HepG2 (cell line): ENCODE measurements at regions not wholly inside any gene's neighbourhood (a gene's known extent, or its start where the extent isn't known, plus 50 kb on each side); places are given as distances from the start of the nearest gene placed in this dataset.

Experiments
- ATAC-seq: fragments of 200-7000 bp; cut with Tn5 transposase; 3 replicates; pipeline ENCODE4 v1.9.1; 2020; ENCODE audit warnings: mild to moderate bottlenecking, moderate library complexity
- BruUV-seq: library from RNA; stranded (reverse); fragments of 400-500 nt; replicated peaks from 2 replicates; lab custom pipeline; 2021; lab: Mats Ljungman, UMichigan
- CTCF ChIA-PET: fragments of 300-600 bp; formaldehyde crosslinking; extraction: SDS; loops from one replicate; lab custom pipeline; 2021; ENCODE audit warnings: low total read pairs, inconsistent platforms, low intra/inter-chr PET ratio; lab: Yijun Ruan, JAX
- POLR2A ChIA-PET: fragments of 350-600 bp; sonication (Branson Sonifier 250); formaldehyde crosslinking; loops from one replicate; lab custom pipeline; 2020; ENCODE audit warnings: antibody characterized with exemption, inconsistent platforms; lab: Yijun Ruan, JAX
- DNase-seq: peaks from one replicate; pipeline ENCODE4 v3.0.0-alpha.2; 2015; ENCODE audit warnings: low spot score
- FAIRE-seq: peaks from 3 replicates; lab custom pipeline; 2011; peaks lifted over from hg19 to GRCh38; lab: Jason Lieb, UNC
- H2AFZ ChIP-seq: one replicate; pipeline ENCODE4 v1.6.1; 2011; ENCODE audit warnings: low read length, inconsistent platforms
- H3K27ac ChIP-seq: fragments of 300-600 bp; 3 replicates; pipeline ENCODE4 v1.8.0; 2011; ENCODE audit warnings: mixed run types, mild to moderate bottlenecking, mixed read lengths, low read length, inconsistent platforms; ENCODE audit not compliant: insufficient read depth; ENCODE audit errors: extremely low read length
- H3K27me3 ChIP-seq, 2 experiments: fragments of 200-600 bp in 1 of 2; 2 replicates in 1 of 2; 3 replicates in 1 of 2; pipeline versions ENCODE4 v1.6.0 to v1.8.0; 2011; ENCODE audit warnings: low read length in 2 of 2, mild to moderate bottlenecking in 2 of 2, moderate library complexity in 2 of 2, inconsistent platforms in 1 of 2; ENCODE audit not compliant: insufficient read depth in 2 of 2, control insufficient read depth in 1 of 2
- H3K36me3 ChIP-seq, 2 experiments: fragments of 200-600 bp in 1 of 2; replicated peaks in 1 of 2; 2 replicates in 1 of 2; 3 replicates in 1 of 2; pipeline versions ENCODE4 v1.5.1 to v1.8.0; 2011; ENCODE audit warnings: low read length in 2 of 2, inconsistent platforms in 1 of 2; ENCODE audit not compliant: insufficient read depth in 2 of 2, control insufficient read depth in 1 of 2
- H3K4me1 ChIP-seq: 2 replicates; pipeline ENCODE4 v1.5.1; 2012; ENCODE audit warnings: low read length, inconsistent platforms; ENCODE audit not compliant: insufficient read depth
- H3K4me2 ChIP-seq: 2 replicates; pipeline ENCODE4 v1.6.0; 2011; ENCODE audit warnings: low read depth, low read length, inconsistent platforms
- H3K4me3 ChIP-seq, 3 experiments: fragments of 200-600 bp in 1 of 3; sonication (generic), shearing (Covaris generic) in 1 of 3; replicated peaks in 1 of 3; 2 replicates each; pipeline ENCODE4 v1.5.1; 2011 to 2016; ENCODE audit warnings: low read length in 3 of 3, inconsistent platforms in 2 of 3, low read depth in 2 of 3, mild to moderate bottlenecking in 2 of 3, control low read depth in 1 of 3, mixed read lengths in 1 of 3; ENCODE audit not compliant: insufficient read depth in 1 of 3
- H3K79me2 ChIP-seq: one replicate; pipeline ENCODE4 v1.6.1; 2011; ENCODE audit warnings: low read length, inconsistent platforms; ENCODE audit not compliant: insufficient read depth
- H3K9ac ChIP-seq: 2 replicates; pipeline ENCODE4 v1.6.0; 2011; ENCODE audit warnings: mild to moderate bottlenecking, low read depth, low read length, inconsistent platforms; ENCODE audit not compliant: insufficient read depth
- H3K9me3 ChIP-seq: 2 replicates; pipeline ENCODE4 v1.5.1; 2012; ENCODE audit warnings: mild to moderate bottlenecking, low read length
- H4K20me1 ChIP-seq: 2 replicates; pipeline ENCODE4 v1.6.0; 2011; ENCODE audit warnings: inconsistent platforms, mild to moderate bottlenecking, low read length, moderate library complexity; ENCODE audit not compliant: insufficient read depth
- AGO2 ChIP-seq: fragments of 200-400 bp; formaldehyde crosslinking; optimal IDR thresholded peaks from 2 replicates; pipeline ENCODE3; 2017; ENCODE audit warnings: mild to moderate bottlenecking, low read depth, low read length, moderate library complexity
- BCLAF1 ChIP-seq: fragments of 450-650 bp; IDR thresholded peaks from 2 replicates; pipeline ENCODE4 v1.6.1; 2017; ENCODE audit warnings: mild to moderate bottlenecking
- DMAP1 ChIP-seq: IDR thresholded peaks from 2 replicates; pipeline ENCODE4 v1.6.1; 2016
- KDM6A ChIP-seq: IDR thresholded peaks from 2 replicates; pipeline ENCODE4 v1.6.1; 2016; ENCODE audit warnings: low read depth
- MAF1 ChIP-seq: sonication (generic); formaldehyde crosslinking; IDR thresholded peaks from 2 replicates; pipeline ENCODE4 v1.5.0; 2020; ENCODE audit warnings: missing genetic modification reagents, borderline replicate concordance
- PBX2 ChIP-seq: IDR thresholded peaks from 2 replicates; pipeline ENCODE4 v1.6.1; 2016; ENCODE audit warnings: control low read depth
- TBX2 ChIP-seq: sonication (generic); formaldehyde crosslinking; IDR thresholded peaks from 2 replicates; pipeline ENCODE4 v1.5.0; 2020; ENCODE audit warnings: missing genetic modification reagents, mild to moderate bottlenecking, borderline replicate concordance
- TBX3 ChIP-seq: fragments of 450-650 bp; IDR thresholded peaks from 2 replicates; pipeline ENCODE4 v1.6.1; 2017; ENCODE audit warnings: antibody characterized with exemption, mild to moderate bottlenecking, inconsistent platforms, borderline replicate concordance
- ZNF7 ChIP-seq: IDR thresholded peaks from 2 replicates; pipeline ENCODE4 v1.6.1; 2016; ENCODE audit warnings: missing biosample characterization, missing genetic modification reagents
- ZNF747 ChIP-seq: sonication (generic); formaldehyde crosslinking; IDR thresholded peaks from 2 replicates; pipeline ENCODE4 v1.8.1; 2023; ENCODE audit warnings: missing genetic modification reagents, mild to moderate bottlenecking, borderline replicate concordance
- WGBS: methylation state at CpG from one replicate; pipeline ENCODE4 v1.1.6; 2017; ENCODE audit warnings: low lambda C conversion rate; 5-methylcytosine and 5-hydroxymethylcytosine counted together
- in situ Hi-C: cut with HindIII; loops from 2 replicates; pipeline ENCODE4 v1.10.0; 2017; ENCODE audit warnings: low pct_unique_long_range_greater_than_20kb; ENCODE audit not compliant: extremely low pct_ligation_motif_present
- intact Hi-C: fragments of 100-400 bp; cut with micrococcal nuclease; formaldehyde crosslinking; loops from one replicate; pipeline ENCODE4 v1.10.0; 2022; ENCODE audit not compliant: unreplicated experiment
- TF ChIP-seq, protein P1 (sequence below): sonication (generic); formaldehyde crosslinking; IDR thresholded peaks from 2 replicates; pipeline ENCODE4 v1.5.1; 2020; ENCODE audit warnings: mild to moderate bottlenecking, moderate library complexity, missing genetic modification reagents

DNA sequence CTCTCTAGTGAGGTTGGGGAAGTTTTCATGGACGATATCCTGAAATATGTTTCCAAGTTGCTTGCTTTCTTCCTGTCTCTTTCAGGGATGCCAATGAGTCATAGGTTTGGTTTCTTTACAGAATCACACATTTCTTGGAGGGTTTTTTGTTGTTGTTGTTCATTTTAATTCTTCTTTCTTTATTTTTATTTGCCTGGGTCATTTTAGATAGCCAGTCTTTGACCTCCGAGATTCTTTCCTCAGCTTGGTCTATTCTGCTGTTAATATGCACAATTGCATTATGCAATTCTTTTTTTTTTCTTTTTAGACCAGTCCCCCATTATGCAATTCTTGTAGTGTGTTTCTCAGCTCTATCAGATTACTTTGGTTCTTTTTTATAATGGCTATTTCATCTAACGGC is 338.9 kb downstream of the AEBP2 start:
- no peak for FAIRE-seq
- DNase-seq, result no peak
- POLR2A ChIA-PET, result no interaction called here
- H3K4me2 ChIP-seq, result no peak overlapping the region
- H3K36me3 ChIP-seq, result no peaks in the 10 kb centered on the region
- CTCF ChIA-PET, result no interaction called here
- intact Hi-C loops, result no loop called here
- H3K4me3 ChIP-seq, result no peak overlapping the region
- no TSS peak for BruUV-seq
- no peak for ATAC-seq
- no peaks in the 10 kb centered on the region for H3K79me2 ChIP-seq
- 1% methylated on average over 3 of the region's 3 CpGs for WGBS
- no peak for TF ChIP-seq ZNF747 (CRISPR knock-in tag)
- TF ChIP-seq BCLAF1, result no peak
- TF ChIP-seq DMAP1 (CRISPR knock-in tag), result no peak
- TF ChIP-seq KDM6A (CRISPR knock-in tag), result no peak
- TF ChIP-seq, all 625 proteins: peak for 0
- H3K4me1 ChIP-seq, result no peaks in the 10 kb centered on the region
- H3K27me3 ChIP-seq, result no peaks in the 10 kb centered on the region
- no peak overlapping the region for H3K9ac ChIP-seq
- in situ Hi-C loops, result no loop called here
- no peak overlapping the region for H3K27ac ChIP-seq
- no peaks in the 10 kb centered on the region for H3K9me3 ChIP-seq
- H2AFZ ChIP-seq, result no peak overlapping the region
- H4K20me1 ChIP-seq, result no peaks in the 10 kb centered on the region

- ATAC-seq, result no peak
- Histone ChIP-seq H4K20me1 (no peaks in the 10 kb centered on the region), H3K4me3 (no peak overlapping the region), H3K4me2 (no peak overlapping the region), H3K4me1 (no peaks in the 10 kb centered on the region), H3K9ac (no peak overlapping the region), H3K9me3 (no peaks in the 10 kb centered on the region), H3K79me2 (no peaks in the 10 kb centered on the region), H2AFZ (no peak overlapping the region), H3K27me3 (no peaks in the 10 kb centered on the region), H3K27ac (no peak overlapping the region), H3K36me3 (no peaks in the 10 kb centered on the region)
- TF ChIP-seq PBX2 (CRISPR knock-in tag) (no peak), TBX3 (no peak), MAF1 (CRISPR knock-in tag) (no peak), AGO2 (no peak), ZNF7 (CRISPR knock-in tag) (no peak), TBX2 (CRISPR knock-in tag) (no peak)
- TF ChIP-seq, protein P1, sequence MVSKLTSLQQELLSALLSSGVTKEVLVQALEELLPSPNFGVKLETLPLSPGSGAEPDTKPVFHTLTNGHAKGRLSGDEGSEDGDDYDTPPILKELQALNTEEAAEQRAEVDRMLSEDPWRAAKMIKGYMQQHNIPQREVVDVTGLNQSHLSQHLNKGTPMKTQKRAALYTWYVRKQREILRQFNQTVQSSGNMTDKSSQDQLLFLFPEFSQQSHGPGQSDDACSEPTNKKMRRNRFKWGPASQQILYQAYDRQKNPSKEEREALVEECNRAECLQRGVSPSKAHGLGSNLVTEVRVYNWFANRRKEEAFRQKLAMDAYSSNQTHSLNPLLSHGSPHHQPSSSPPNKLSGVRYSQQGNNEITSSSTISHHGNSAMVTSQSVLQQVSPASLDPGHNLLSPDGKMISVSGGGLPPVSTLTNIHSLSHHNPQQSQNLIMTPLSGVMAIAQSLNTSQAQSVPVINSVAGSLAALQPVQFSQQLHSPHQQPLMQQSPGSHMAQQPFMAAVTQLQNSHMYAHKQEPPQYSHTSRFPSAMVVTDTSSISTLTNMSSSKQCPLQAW (CRISPR knock-in tag), result no peak
- intact Hi-C loops (no loop called here), in situ Hi-C loops (no loop called here)
- WGBS, result 0% methylated on average over 2 of the region's 2 CpGs
- no peak for DNase-seq
- ChIA-PET POLR2A (no interaction called here), CTCF (no interaction called here)
- no TSS peak for BruUV-seq
- FAIRE-seq, result no peak
These were observed 339.5 kb downstream of the AEBP2 start for GRCh38 chr12:19778797-19779196.
